ENCODE measurements at regions not wholly inside any gene's neighbourhood (a gene's known extent, or its start where the extent isn't known, plus 50 kb on each side); places are given as distances from the start of the nearest gene placed in this dataset.

- DNase-seq (ENCODE audit: low spot score) = no peak
- intact Hi-C loops (cut with DNase I) = loop anchor here (10.0 kb wide), 1 partner anchor 164 kb away; no protein-coding TSS in a partner anchor
- no peak for TF ChIP-seq POLR2A (IDR thresholded peaks at IDR 0.05)
- TF ChIP-seq POLR2AphosphoS5 (IDR thresholded peaks at IDR 0.05) = no peak
- no peak for TF ChIP-seq CTCF (IDR thresholded peaks at IDR 0.05)
- Histone ChIP-seq H3K36me3 (no peaks in the 10 kb centered on the region), H3K27me3 (replicated peaks; ENCODE audit: insufficient read depth) (no peaks in the 10 kb centered on the region), H3K4me1 (replicated peaks) (no peaks in the 10 kb centered on the region), H3K4me3 (no peak overlapping the region), H3K27ac (no peak overlapping the region), H3K9me3 (no peaks in the 10 kb centered on the region)
- WGBS = 72% methylated on average over 8 of the region's 8 CpGs
Measured at GRCh38 chr13:50518781-50519201, 324.7 kb downstream of the DLEU7 start.

- no peaks in the 10 kb centered on the region for H3K27me3 ChIP-seq (replicated peaks; ENCODE audit: insufficient read depth)
- no peaks in the 10 kb centered on the region for H3K4me1 ChIP-seq (replicated peaks)
- H3K9me3 ChIP-seq = no peaks in the 10 kb centered on the region
- H3K27ac ChIP-seq = no peak overlapping the region
- H3K36me3 ChIP-seq = no peaks in the 10 kb centered on the region
- H3K4me3 ChIP-seq = no peak overlapping the region
- WGBS = 96% methylated on average over 1 of the region's 1 CpG
- TF ChIP-seq POLR2AphosphoS5 (IDR thresholded peaks at IDR 0.05) = no peak
- TF ChIP-seq CTCF (IDR thresholded peaks at IDR 0.05) = no peak
- TF ChIP-seq POLR2A (IDR thresholded peaks at IDR 0.05) = no peak
- no peak for DNase-seq (ENCODE audit: low spot score)
- intact Hi-C loops (cut with DNase I) = loop anchor here (10.0 kb wide), 2 partner anchors 165 to 665 kb away; no protein-coding TSS in a partner anchor
Measured at GRCh38 chr13:50519866-50520265, 323.6 kb downstream of the DLEU7 start.

- no peaks in the 10 kb centered on the region for H3K27me3 ChIP-seq (replicated peaks; ENCODE audit: insufficient read depth)
- no peak for DNase-seq (ENCODE audit: low spot score)
- no peaks in the 10 kb centered on the region for H3K4me1 ChIP-seq (replicated peaks)
- no peaks in the 10 kb centered on the region for H3K36me3 ChIP-seq
- H3K9me3 ChIP-seq = no peaks in the 10 kb centered on the region
- intact Hi-C loops (cut with DNase I) = loop anchor here (10.0 kb wide), 1 partner anchor 666 kb away; no protein-coding TSS in a partner anchor
- whole genome bisulfite sequencing = 65% methylated on average over 4 of the region's 4 CpGs
- no peak for TF ChIP-seq CTCF (IDR thresholded peaks at IDR 0.05)
- TF ChIP-seq POLR2AphosphoS5 (IDR thresholded peaks at IDR 0.05) = no peak
- no peak for TF ChIP-seq POLR2A (IDR thresholded peaks at IDR 0.05)
- no peak overlapping the region for H3K4me3 ChIP-seq
- H3K27ac ChIP-seq = no peak overlapping the region
Measured at GRCh38 chr13:50521006-50521830, 322.3 kb downstream of the DLEU7 start.

- TF ChIP-seq POLR2AphosphoS5 (IDR thresholded peaks at IDR 0.05) = peak; percentile 42
- TF ChIP-seq CTCF (IDR thresholded peaks at IDR 0.05) = no peak
- WGBS = 10% methylated on average over 3 of the region's 3 CpGs
- no peaks in the 10 kb centered on the region for H3K4me1 ChIP-seq (replicated peaks)
- no peak for DNase-seq (ENCODE audit: low spot score)
- no peaks in the 10 kb centered on the region for H3K27me3 ChIP-seq (replicated peaks; ENCODE audit: insufficient read depth)
- H3K36me3 ChIP-seq = no peaks in the 10 kb centered on the region
- no peak overlapping the region for H3K4me3 ChIP-seq
- intact Hi-C loops (cut with DNase I) = loop anchor here (10.0 kb wide), 1 partner anchor 667 kb away; no protein-coding TSS in a partner anchor
- no peaks in the 10 kb centered on the region for H3K9me3 ChIP-seq
- H3K27ac ChIP-seq = no peak overlapping the region
Measured at GRCh38 chr13:50521831-50522149, 321.7 kb downstream of the DLEU7 start.

- TF ChIP-seq POLR2AphosphoS5 (IDR thresholded peaks at IDR 0.05) (no peak), POLR2A (IDR thresholded peaks at IDR 0.05) (no peak), CTCF (IDR thresholded peaks at IDR 0.05) (no peak)
- no peaks in the 10 kb centered on the region for H3K4me1 ChIP-seq (replicated peaks)
- DNase-seq (ENCODE audit: low spot score) = no peak
- H3K27me3 ChIP-seq (replicated peaks; ENCODE audit: insufficient read depth) = no peaks in the 10 kb centered on the region
- no peaks in the 10 kb centered on the region for H3K9me3 ChIP-seq
- intact Hi-C loops (cut with DNase I) = loop anchor here (10.0 kb wide), 1 partner anchor 668 kb away; no protein-coding TSS in a partner anchor
- WGBS = 97% methylated on average over 3 of the region's 3 CpGs
- no peak overlapping the region for H3K27ac ChIP-seq
- no peak overlapping the region for H3K4me3 ChIP-seq
- no peaks in the 10 kb centered on the region for H3K36me3 ChIP-seq
Measured at GRCh38 chr13:50522506-50522905, 321.0 kb downstream of the DLEU7 start.

All from prostate gland (tissue), 2 donors.